ENCODE measurements at regions not wholly inside any gene's neighbourhood (a gene's known extent, or its start where the extent isn't known, plus 50 kb on each side); places are given as distances from the start of the nearest gene placed in this dataset.

DNA sequence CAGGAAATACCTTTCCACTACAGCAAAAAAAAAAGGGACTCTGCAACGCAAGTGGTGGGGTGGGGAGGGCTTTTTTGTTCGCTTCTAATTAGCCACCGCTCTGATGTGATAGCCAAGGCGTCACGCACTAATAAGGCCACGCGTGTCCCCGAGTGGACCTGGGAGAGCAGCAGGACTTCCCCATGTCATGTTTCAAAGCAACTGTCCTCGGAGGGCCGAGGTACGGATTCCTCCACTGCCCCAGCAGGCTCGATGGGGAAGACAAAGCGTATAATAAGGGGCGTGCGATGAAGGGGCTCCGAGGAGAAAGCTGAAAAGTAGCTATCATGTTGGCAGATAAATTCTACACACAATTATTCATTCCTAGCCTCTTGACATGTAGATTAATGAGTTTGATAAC, 179.7 kb upstream of the ZNF507 start:
- intact Hi-C loops (cut with micrococcal nuclease): no loop called here

- intact Hi-C loops (cut with micrococcal nuclease): no loop called here
These were observed 179.2 kb upstream of the ZNF507 start for GRCh38 chr19:32166238-32166637.

- intact Hi-C loops (cut with micrococcal nuclease): no loop called here
These were observed 177.3 kb upstream of the ZNF507 start for GRCh38 chr19:32168111-32168510.

DNA sequence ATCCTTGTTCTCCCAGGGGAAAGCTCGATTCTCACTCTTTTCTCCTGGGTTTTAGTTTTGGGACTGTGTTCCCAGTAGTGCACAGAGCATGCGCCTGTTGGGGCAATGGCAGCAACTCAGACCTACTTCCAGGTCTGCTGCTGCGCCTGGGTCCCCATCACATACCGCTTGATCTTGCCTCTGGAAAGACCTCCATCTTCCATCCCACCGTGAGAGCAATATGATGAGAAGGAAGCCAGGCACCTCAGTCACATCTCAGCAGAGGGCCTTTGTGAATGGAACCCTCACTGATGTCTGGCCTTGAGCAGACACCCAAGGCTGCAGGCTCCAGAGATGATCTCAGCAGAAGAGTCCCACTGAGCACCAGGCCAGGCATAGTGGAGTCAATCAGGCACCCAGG, 176.8 kb upstream of the ZNF507 start:
- intact Hi-C loops (cut with micrococcal nuclease): no loop called here

DNA sequence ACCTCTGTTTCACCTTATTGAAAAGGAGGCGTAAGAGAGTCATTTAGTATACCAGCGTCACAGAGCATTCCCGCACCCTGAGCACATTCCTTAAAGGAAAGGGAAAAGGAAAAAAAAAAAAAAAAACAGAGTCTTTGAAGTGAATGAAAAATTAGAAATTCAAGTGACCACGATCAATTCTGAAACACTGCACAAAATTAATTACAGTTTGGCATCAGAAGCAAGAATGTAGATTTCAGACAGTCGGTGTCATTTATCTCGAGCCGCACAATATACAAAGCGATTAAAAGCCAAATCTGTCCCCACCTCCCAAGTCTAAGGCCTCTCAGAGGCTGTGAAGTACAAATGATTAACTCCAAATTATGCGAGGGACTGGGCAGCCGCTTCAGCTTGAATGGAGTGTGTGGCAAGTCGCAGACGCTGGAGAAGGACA, 173.7 kb upstream of the ZNF507 start:
- intact Hi-C loops (cut with micrococcal nuclease): no loop called here

- intact Hi-C loops (cut with micrococcal nuclease): no loop called here
These were observed 172.7 kb upstream of the ZNF507 start for GRCh38 chr19:32172566-32173160.

GRCh38 chr19:32173836-32174235, 171.6 kb upstream of the ZNF507 start:
- intact Hi-C loops (cut with micrococcal nuclease): no loop called here

GRCh38 chr19:32174386-32175113, 170.9 kb upstream of the ZNF507 start:
- intact Hi-C loops (cut with micrococcal nuclease): no loop called here

DNA sequence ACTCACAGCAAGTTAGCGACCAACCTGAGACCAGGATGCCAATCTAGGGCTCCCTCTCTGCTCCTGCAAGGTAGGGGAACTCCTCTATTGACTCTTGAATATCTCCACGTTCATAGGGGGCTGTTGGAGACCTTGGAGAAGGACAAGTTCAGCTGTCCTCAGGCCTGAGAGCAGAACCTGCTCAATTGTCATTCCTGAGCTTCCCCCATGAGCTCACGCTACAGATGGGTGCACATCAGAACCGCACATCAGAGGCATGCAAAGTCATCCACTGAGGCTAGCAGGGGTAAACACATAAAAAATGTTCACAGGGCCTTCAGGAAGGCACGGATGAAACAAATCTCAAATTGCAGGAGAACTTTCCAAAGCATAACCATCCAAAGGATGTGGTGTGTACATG, 168.8 kb upstream of the ZNF507 start:
- intact Hi-C loops (cut with micrococcal nuclease): no loop called here

DNA sequence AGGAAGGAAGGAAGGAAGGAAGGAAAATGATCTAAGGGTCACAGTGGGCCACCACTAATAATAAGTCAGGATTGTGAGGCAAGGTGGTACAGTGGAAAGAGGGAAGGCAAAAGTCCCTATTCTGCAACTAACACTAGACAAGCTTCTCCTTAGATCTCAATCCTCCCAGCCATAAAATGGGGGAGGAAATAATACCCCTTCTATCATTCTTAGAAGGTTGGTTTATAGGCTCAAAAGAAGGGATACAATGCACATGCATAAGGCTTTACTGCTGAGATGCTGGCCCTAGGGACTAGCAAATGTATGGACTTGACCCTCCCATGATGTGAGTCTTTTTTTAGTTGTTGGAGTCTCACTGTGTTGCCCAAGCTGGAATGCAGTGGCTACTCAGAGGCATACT, 167.7 kb upstream of the ZNF507 start:
- intact Hi-C loops (cut with micrococcal nuclease): no loop called here

DNA sequence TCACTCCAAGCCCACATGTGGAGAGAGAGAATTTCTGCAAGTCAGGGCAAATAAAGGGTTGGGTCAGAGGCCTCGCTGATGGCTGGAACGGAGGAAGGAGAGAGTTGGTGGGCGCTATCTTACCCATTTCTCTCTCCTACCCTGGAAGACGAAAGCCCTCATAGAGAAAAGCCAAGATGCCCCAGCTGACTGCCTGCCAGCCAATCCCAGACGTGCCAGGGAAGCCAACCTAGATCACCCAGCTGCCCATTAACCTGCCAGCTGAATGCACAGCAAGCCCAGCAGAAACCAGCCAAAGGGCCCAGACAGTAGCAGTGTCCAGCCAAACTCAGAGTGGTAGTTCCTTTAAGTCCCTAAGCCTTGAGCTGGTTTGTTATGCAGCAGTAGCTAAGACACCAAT, 167.0 kb upstream of the ZNF507 start:
- intact Hi-C loops (cut with micrococcal nuclease): no loop called here

- intact Hi-C loops (cut with micrococcal nuclease): no loop called here
These were observed 166.5 kb upstream of the ZNF507 start for GRCh38 chr19:32178956-32179355.

GRCh38 chr19:32181216-32181920, 164.0 kb upstream of the ZNF507 start:
- intact Hi-C loops (cut with micrococcal nuclease): no loop called here

DNA sequence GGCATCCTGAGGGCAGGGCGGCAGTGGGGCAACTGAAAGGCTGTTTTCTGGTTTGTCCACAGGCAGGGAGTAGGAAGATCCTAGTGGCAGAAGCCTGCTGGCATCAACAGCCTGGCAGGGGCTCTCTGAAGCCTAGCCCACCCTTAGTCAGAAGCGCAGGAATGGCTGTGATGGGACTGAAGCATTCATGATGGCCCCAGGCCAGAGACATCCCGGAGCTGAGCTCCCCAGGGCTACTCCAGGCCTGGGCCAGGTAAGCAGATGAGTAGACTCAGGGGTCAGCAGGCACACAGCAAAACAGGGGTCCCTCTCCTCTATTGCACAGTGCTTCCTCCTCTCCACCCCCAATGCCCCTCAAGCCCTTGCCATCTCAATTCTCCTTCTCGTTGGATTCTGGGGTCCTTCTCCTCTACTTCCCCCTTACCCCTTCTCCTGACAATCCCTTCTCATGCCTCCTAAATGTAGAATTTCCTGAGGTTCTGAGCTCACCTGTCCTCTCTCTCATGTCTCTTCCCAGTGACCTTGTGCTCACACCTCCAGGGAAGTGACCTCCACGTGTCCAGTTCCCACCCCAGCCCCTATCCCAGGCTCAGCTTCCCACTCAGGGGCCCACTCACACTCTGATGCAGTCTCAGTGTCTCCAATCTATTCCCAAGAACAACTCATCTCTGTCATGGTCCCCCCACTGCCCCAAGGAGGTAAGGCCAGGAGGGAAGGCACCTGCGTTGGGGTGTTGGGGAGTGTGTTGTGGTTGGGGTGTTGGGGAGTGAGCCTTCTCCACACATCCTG, 158.7 kb upstream of the ZNF507 start:
- intact Hi-C loops (cut with micrococcal nuclease): no loop called here

DNA sequence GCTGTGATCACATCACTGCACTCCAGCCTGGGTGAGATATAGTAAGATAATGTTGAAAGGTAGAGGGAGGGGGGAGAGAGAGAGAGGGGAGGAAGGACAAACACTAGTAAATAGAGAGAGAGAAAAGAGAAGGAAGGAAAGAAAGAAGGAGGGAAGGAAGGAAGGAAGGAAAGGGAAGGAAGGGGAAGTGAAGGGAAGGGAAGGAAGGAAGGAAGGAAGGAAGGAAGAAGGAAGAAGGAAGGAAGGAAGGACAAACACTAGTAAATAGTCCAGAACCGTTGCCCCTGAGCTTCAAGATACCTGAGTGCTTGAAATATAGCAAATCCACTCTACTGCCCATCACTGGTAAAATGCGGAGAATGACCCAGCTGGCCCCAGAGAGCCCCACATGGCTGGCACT, 156.5 kb upstream of the ZNF507 start:
- intact Hi-C loops (cut with micrococcal nuclease): no loop called here

DNA sequence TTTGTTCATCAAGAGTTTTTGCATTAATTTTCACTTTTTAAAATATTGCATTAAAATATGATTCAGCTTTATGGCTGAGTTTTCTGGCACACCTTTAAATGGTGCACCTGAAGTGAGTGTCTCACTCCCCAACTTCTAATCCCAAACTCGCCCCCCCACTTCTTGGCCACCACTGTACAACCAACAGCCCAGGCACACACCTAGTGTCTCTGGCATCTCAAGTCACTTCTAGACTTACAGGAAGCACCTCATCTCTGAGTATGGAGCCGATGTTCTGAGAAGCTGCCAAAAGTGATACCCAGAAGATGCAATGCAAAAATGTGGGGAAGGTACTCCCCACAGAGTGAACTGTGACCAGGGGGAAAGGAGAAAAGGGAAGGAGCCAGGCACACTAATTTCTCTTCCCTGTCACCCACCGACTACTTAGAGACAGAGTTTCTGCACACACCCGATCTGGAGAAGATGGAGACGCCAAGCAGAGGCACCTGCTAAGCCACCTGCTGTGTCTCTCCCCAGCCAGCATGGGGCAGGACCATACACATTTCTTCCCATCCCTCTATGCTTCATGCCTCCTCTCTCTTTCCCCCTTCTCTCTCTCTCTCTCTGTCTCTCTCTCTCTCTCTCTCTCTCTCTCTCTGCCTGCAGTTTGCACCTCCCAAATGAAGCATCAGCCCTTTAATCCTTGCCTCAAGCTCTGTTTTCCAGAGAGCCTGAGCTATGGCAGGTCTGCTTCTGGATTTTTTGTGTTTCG, 155.3 kb upstream of the ZNF507 start:
- intact Hi-C loops (cut with micrococcal nuclease): no loop called here

GRCh38 chr19:32191921-32192320, 153.5 kb upstream of the ZNF507 start:
- intact Hi-C loops (cut with micrococcal nuclease): no loop called here

DNA sequence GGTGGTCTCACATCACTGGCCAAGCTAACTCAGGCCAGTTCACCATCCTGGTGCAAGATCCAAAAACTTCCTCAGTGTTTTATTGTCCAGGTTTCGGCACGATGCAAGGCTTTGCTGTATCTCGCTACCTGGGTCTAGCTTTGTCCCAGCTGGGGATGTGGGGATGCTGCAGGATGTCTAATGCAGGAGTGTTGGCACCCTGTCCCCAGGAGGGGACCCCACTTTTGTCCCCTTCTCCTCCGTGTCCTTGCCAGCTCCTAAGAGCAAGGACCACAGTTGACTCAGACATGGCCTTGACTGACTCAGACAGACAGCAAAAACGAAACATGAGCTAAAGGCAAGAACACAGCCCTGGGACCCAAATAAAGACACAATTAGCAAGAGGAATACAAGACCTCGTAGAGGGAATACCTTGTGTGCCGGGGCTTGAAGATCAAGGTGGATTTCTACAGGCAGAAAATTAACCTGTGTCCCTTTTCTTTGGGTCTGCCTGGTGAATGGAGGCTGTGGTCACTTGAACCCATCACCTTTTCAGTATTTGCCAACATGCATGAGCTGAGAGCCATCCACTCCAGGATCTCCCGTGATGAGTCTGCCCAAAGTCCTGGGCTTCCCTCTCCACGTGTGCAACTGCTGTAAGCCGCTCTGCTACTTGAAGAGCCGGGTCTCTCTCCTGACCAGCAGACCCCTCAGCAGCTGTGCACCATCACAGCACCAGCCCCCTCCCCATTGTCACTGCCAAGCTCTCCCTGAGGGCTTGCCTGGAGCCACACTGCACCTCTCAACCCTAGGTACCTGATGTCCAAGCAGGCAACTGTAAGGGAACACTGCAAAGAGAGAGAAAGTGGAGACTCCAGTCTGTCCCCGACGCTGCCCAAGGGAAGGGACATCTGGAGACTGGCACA, 149.5 kb upstream of the ZNF507 start:
- intact Hi-C loops (cut with micrococcal nuclease): no loop called here

GRCh38 chr19:32196690-32197420, 148.6 kb upstream of the ZNF507 start:
- intact Hi-C loops (cut with micrococcal nuclease): no loop called here

All from T-helper 2 cell treated with Interferon-gamma antibody and Interleukin-4, amounts not matched to agents 100 ng/mL and 5 ng/mL, for 36 hours (primary cell).